Duodenal mucosa (tissue), 2 donors: ENCODE measurements at regions not wholly inside any gene's neighbourhood (a gene's known extent, or its start where the extent isn't known, plus 50 kb on each side); places are given as distances from the start of the nearest gene placed in this dataset.

ENCODE experiments used
- H3K27ac ChIP-seq: one replicate; pipeline ENCODE4 v1.7.0; 2013; ENCODE audit warnings: low read depth, low read length
- H3K27me3 ChIP-seq, 2 donors: one replicate each; pipeline ENCODE4 v1.7.0; 2013; ENCODE audit warnings: low read length in 2 of 2, control low read depth in 1 of 2; ENCODE audit not compliant: insufficient read depth in 2 of 2, control insufficient read depth in 1 of 2
- H3K36me3 ChIP-seq, 2 donors: one replicate each; pipeline ENCODE4 v1.7.0; 2013; ENCODE audit warnings: low read length in 2 of 2, control low read depth in 1 of 2; ENCODE audit not compliant: insufficient read depth in 2 of 2, control insufficient read depth in 1 of 2
- H3K4me1 ChIP-seq, 2 donors: one replicate each; pipeline ENCODE4 v1.7.0; 2013; ENCODE audit warnings: low read length in 2 of 2, control low read depth in 1 of 2; ENCODE audit not compliant: insufficient read depth in 2 of 2, control insufficient read depth in 1 of 2
- H3K4me3 ChIP-seq, 2 donors: one replicate each; pipeline ENCODE4 v1.7.0; 2013; ENCODE audit warnings: low read length in 2 of 2, low read depth in 1 of 2
- H3K9ac ChIP-seq, 2 donors: one replicate each; pipeline ENCODE4 v1.7.0; 2013; ENCODE audit warnings: low read length in 2 of 2, low read depth in 1 of 2
- H3K9me3 ChIP-seq, 2 donors: one replicate each; pipeline ENCODE4 v1.7.0; 2013; ENCODE audit warnings: low read length in 2 of 2, control low read depth in 1 of 2; ENCODE audit not compliant: control insufficient read depth in 1 of 2

GRCh38 chr2:107757223-107757622 lies 69.5 kb upstream of the RGPD4 start:
- Histone ChIP-seq H3K9me3 (no peaks in the 10 kb centered on the region), H3K4me1 (no peaks in the 10 kb centered on the region), H3K9ac (no peak overlapping the region), H3K27ac (no peak overlapping the region), H3K27me3 (no peaks in the 10 kb centered on the region), H3K36me3 (no peaks in the 10 kb centered on the region), H3K4me3 (no peak overlapping the region)

GRCh38 chr2:107760620-107761364 lies 65.9 kb upstream of the RGPD4 start:
- no peak overlapping the region for H3K9ac ChIP-seq
- H3K4me3 ChIP-seq = no peak overlapping the region
- no peaks in the 10 kb centered on the region for H3K27me3 ChIP-seq
- H3K4me1 ChIP-seq = no peaks in the 10 kb centered on the region
- H3K27ac ChIP-seq = no peak overlapping the region
- H3K9me3 ChIP-seq = no peaks in the 10 kb centered on the region
- no peaks in the 10 kb centered on the region for H3K36me3 ChIP-seq

- H3K9ac ChIP-seq = no peak overlapping the region
- H3K27ac ChIP-seq = no peak overlapping the region
- no peak overlapping the region for H3K4me3 ChIP-seq
- H3K9me3 ChIP-seq = no peaks in the 10 kb centered on the region
- no peaks in the 10 kb centered on the region for H3K27me3 ChIP-seq
- H3K4me1 ChIP-seq = no peaks in the 10 kb centered on the region
- H3K36me3 ChIP-seq = no peaks in the 10 kb centered on the region
Observed at GRCh38 chr2:107772353-107772752, 54.3 kb upstream of the RGPD4 start.

- Histone ChIP-seq H3K4me3 (no peak overlapping the region), H3K27ac (no peak overlapping the region), H3K9me3 (no peaks in the 10 kb centered on the region), H3K9ac (no peak overlapping the region), H3K27me3 (no peaks in the 10 kb centered on the region), H3K36me3 (no peaks in the 10 kb centered on the region), H3K4me1 (no peaks in the 10 kb centered on the region)
Observed at GRCh38 chr2:107775211-107775610, 51.5 kb upstream of the RGPD4 start.

- no peak overlapping the region for H3K27ac ChIP-seq
- no peak overlapping the region for H3K9ac ChIP-seq
- no peaks in the 10 kb centered on the region for H3K4me1 ChIP-seq
- no peaks in the 10 kb centered on the region for H3K36me3 ChIP-seq
- no peaks in the 10 kb centered on the region for H3K9me3 ChIP-seq
- H3K4me3 ChIP-seq = no peak overlapping the region
- H3K27me3 ChIP-seq = no peaks in the 10 kb centered on the region
Observed at GRCh38 chr2:107775791-107776190, 50.9 kb upstream of the RGPD4 start.

GRCh38 chr2:107776362-107776761 lies 50.3 kb upstream of the RGPD4 start:
- Histone ChIP-seq H3K27me3 (no peaks in the 10 kb centered on the region), H3K9me3 (no peaks in the 10 kb centered on the region), H3K9ac (no peak overlapping the region), H3K27ac (no peak overlapping the region), H3K36me3 (no peaks in the 10 kb centered on the region), H3K4me3 (no peak overlapping the region), H3K4me1 (no peaks in the 10 kb centered on the region)
